Muscle of arm (tissue), 1 donor: ENCODE measurements at regions not wholly inside any gene's neighbourhood (a gene's known extent, or its start where the extent isn't known, plus 50 kb on each side); places are given as distances from the start of the nearest gene placed in this dataset.
"Not testable (repeated sequence)": the region's sequence is repeated elsewhere in the genome, so short reads cannot be mapped to it uniquely, and the experiment has no call there.

Source experiments
- DNase-seq: peaks from one replicate; pipeline ENCODE4 v3.0.0-alpha.2; 2013

DNA sequence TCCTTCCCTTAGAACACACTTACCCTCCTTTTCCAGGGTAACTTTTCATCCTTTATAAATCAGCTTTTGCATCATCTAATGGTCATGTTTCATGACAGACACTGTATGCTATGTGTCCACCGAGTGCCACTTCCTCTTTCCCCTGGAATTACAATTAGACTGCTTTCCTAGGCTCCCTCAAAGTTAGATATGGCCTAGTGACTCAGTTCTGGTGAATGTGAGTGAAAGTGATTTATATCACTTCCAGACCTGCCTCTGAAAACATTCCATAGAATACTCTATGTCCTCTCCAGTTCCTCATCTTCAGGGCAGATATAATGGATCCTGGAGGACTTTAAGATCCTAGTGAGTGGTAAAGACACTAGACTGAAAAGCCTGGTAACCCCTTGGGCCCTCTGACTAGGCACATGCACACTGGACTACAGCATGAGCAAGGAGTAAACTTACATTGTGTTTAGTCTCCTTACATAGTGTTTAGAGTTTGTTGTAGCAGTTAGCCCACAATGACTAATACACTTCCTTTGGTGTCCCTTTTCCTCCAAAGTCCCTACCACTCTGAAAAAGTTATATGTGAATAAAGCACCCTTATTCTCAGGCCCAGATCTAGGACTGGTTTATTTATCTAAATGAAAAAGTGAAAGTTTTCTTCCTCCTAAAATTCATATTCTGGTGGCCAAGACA lies 59.3 kb downstream of the GPR88 start:
- no peak for DNase-seq

DNA sequence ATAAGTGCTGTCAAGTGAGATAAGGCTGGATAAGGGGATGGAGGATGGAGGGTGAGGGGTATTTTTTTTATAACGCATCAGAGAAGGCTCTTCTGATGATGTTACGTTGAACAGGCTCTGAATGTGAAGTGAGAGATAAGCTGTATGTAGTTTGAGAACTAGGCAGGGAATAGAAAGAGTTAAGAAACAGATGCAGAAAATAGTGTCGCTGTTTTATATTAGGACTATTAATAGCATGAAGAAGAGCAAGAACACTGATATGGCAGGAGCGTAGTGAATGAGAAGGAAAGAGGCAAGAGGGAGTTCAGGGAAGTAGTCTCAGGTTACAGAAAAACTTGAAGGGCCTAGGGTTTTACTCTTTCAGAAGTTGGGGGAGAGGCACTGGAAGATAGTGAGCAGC lies 59.8 kb downstream of the GPR88 start:
- no peak for DNase-seq

DNA sequence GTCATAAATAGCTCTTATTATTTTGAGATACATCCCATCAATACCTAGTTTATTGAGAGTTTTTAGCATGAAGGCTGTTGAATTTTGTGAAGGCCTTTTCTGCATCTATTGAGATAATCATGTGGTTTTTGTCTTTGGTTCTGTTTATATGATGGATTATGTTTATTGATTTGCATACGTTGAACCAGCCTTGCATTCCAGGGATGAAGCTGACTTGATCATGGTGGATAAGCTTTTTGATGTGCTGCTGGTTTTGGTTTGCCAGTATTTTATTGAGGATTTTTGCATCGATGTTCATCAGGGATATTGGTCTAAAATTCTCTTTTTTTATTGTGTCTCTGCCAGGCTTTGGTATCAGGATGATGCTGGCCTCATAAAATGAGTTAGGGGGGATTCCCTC lies 62.4 kb downstream of the GPR88 start:
- DNase-seq = not testable (repeated sequence)

DNA sequence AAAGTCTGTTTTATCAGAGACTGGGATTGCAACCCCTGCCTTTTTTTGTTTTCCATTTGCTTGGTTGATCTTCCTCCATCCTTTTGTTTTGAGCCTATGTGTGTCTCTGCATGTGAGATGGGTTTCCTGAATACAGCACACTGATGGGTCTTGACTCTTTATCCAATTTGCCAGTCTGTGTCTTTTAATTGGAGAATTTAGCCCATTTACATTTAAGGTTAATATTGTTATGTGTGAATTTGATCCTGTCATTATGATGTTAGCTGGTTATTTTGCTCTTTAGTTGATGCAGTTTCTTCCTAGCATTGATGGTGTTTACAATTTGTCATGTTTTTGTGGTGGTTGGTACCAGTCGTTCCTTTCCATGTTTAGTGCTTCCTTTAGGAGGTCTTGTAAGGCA lies 64.1 kb downstream of the GPR88 start:
- DNase-seq = not testable (repeated sequence)

DNA sequence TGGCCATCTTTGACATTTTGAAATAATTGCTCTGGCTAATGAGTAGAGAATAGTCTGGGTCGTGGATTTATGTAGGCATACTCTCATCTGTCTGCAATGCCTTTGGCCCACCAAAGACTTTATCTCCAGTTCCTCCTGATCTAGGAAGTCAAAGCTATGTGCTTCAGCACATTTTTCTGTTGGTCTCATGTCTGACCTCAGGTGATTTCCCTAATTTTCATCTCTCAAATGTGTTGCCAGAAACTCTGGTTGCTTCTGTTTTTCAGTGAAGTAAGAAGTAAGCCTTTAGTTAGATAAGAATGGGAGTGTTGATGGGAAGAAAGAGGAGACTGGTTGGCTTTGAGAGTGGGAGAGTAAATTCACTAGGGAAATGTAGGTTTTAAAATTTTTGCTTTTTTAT lies 66.4 kb downstream of the GPR88 start:
- no peak for DNase-seq

DNA sequence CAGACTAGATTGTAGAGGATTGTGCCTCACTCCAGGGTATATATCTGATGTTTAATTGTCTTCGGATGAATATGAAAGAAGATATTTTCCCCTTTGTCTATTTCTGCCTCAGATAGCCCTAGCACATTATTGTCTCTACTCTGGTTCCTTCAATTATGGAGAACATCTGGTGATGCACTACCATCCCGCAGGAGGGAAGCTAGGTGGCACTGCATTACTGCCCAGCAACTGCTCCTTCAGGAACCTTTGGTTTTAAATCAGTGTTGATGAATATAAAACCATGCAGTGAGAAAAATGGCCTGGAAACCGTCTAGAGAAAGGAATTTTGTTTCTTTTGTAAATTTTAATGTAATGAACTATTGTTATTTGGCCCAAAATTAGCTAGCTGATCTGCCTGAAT lies 68.5 kb downstream of the GPR88 start:
- peak; percentile 22 for DNase-seq

DNA sequence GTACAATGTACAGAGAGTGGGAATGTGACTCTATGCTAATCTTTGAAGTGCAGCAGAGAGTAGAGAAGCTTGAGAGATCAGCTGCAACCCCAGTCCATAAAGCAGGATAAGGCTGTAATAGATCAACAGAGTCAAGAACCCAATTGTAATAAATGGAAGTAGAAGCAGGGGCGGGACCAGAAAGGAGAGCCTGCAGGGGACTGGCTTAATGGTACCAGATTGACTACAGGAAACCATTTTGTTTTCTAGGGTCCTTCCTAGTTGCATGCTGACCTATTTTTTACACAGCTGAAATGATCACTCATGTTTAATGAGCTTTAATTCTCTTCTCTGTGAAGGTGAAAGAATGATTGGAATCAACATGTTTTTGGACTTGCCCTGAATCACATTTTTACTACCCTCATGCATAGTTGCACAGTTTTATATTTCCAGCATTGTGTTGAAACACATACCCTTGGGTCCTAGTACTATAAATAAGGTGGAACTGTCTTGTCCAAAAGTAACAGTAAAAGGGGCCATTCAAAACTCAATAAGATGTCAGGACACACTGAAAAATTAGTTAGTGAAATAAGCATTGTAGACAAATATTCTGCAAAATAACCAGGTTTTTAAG lies 69.8 kb downstream of the GPR88 start:
- DNase-seq = no peak

DNA sequence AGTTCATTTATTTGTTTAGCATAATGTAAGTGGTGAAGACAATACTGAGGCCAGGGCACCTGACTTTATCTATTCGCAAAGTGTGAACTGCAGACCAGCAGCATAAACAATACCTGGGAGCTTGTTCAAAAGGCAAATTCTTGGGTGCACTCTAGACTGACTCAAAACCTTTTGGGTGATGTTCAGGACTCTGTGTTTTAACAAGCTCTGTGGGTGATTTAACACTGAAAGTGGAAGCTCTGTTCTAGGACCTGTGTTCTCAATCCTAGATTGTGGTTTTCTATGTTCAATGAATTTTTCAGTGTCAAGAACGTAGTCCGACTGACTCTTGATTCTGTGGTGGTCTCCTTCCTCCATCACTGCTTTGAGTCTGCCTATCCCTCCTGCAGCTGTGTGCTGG lies 71.9 kb downstream of the GPR88 start:
- DNase-seq = no peak

DNA sequence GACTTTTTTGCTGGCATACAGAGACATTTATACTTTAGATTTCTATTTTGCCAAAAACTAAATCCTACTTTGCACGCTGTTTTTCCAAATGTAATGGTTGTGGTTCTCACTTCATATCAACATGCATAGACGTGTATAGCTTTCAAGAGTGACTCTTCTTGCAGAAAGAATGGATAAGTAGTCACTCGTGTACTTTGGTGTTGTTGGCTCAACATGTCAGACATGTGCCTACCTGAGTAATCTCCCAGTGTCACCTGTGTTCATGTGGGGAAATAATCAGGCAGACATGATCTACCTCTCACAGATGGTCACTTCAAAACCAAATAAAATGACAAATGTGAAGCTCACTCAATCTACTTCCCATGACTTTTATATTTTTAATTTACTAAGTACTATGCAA lies 73.1 kb downstream of the GPR88 start:
- DNase-seq = no peak

DNA sequence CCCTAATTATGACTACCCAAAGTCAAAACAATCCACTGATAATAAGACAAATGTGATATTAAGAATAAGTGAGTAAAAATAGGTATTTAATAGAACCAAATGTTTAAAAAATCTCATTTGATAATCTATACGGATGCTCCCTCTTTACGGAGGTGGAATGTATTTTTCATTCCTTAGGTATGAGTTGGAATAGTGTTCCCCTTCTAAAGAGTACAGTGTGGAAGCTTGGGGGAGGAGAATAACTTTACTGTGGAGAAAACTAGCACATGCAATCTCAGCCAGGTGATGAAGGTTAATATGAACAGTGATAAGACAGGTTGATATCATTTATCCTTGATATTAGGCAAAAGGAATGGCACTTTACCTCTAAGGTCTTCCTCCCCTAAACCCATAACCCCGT lies 74.6 kb downstream of the GPR88 start:
- no peak for DNase-seq

DNA sequence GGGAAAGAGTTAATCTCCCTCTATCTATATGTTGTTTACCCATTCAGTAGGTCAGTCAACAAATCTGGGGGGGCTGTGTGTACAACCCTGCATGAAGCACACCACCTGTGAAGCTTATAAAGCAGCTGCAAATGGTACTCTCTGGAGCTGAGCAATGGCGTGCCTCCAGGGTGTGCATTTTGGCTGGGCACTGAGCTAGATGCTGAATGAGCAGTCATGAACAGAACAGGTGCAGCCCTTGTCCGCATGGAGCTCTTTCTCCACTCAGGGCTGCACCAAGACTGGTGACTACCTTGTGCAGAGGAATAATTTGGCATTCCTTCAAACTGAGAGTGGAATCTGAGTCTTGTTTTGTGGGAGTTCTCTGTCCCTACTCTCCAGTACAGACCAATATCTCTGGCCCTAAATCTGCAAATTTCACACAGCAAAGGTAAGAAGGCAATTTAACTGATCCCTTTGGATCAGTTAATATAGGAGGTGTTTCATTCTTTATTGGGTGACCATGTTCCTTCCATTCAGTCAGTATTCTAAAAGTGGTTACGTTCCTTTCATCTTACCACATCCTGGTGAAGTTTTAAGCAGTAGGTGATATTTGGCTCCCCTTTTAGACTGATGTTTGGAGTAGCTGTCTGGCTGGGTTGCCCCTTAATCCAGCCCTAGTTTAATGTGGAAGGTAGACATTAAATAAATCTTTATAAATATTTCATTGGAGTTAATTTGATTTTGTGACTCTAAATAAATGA lies 76.0 kb downstream of the GPR88 start:
- no peak for DNase-seq

DNA sequence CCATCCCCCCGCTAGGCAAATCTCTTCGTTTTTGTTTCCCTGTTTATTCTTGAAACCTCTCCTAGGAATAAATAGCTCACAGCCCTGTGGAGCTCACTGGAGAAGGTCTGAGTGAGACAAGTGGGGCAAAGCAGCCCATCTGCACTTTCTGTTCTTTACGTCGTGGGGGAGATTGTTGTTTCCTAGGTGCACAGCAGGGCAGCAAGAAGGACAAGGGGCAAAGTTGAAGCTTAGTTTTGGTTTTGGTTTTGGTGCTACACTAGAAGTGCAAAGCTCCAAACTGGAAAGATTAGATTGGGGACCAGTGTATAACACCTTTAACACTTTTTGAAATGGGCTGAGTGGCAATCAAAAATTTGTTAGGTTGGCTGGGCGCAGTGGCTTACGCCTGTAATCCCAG lies 76.6 kb downstream of the GPR88 start:
- DNase-seq = no peak

DNA sequence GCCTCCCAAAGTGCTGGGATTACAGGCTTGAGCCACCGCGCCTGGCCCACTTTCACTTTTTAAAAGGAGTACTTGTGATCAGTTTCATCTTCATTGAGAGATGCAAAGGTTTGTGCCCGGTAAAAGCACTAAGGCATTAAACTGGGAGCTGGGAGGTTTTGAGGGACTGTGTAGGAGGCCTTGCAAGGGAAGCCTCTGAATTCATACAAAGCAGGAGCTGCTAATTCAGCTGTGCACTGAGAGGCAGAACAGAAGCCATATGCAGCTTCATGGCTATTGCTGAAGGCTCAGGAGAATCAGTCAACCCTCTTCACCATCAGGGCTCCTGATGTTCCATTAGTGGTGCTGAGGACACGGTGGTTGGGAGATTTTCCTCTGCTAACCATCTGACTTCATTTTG lies 77.7 kb downstream of the GPR88 start:
- no peak for DNase-seq

DNA sequence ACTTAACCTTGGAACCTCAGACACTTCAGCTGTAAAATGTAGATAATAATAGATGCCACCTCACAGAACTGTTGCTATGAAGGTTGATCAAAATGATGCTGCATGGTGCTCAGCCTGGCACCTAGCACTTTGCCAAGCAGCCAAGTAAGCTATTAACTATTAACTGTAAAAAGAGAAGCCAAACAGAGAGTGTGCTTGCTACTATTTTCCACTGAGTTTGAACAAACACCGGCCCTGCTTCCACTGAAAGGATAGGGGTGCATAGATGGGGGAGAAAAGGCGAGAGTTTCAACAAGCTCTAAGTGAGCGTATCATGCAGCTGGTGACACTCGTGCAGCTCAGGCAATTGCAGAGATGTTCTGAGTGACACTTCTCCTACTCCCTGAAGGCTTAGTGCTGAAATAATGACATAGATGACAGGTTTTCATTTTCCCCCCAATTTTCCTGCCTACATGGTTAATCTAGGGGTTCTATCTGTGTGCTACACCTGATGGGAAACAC lies 78.2 kb downstream of the GPR88 start:
- no peak for DNase-seq

DNA sequence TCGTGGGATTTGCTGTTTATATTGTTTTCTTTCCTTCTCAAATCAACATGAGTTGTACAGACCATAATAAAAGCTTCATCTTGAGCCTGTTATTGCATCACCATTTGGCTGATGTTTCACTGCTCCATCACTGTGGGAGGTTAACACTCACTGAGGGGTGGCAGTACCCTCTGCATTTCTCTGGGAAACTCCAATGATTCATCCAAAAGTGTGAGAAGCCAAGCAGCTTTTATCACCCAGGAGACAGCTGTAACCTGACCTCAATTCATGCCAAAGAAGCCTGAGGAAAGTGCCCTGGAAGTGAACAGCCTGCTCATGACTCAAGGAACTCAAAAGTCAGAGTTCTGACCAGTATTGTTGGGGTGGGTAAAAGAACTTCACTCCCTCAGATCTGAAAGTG lies 84.1 kb downstream of the GPR88 start:
- DNase-seq = no peak

DNA sequence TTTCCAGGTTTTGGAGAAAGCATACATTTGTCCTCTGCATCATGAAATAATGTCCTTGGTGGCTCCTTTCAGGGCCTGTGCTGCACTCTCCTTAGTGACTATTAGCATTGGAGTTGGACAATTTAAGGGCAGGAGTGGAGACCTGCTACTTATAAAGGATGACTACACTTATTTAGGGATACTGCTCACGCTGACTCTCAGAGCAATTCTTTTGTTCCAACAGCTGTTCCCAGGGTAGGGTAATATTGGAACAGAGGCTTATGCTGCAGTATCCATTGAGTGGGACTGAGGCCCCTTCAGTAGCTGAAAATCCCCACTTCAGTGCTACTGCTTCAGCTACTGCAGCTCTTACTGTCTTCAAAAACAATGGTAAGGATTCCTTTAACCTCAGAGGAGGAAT lies 84.6 kb downstream of the GPR88 start:
- DNase-seq = no peak

DNA sequence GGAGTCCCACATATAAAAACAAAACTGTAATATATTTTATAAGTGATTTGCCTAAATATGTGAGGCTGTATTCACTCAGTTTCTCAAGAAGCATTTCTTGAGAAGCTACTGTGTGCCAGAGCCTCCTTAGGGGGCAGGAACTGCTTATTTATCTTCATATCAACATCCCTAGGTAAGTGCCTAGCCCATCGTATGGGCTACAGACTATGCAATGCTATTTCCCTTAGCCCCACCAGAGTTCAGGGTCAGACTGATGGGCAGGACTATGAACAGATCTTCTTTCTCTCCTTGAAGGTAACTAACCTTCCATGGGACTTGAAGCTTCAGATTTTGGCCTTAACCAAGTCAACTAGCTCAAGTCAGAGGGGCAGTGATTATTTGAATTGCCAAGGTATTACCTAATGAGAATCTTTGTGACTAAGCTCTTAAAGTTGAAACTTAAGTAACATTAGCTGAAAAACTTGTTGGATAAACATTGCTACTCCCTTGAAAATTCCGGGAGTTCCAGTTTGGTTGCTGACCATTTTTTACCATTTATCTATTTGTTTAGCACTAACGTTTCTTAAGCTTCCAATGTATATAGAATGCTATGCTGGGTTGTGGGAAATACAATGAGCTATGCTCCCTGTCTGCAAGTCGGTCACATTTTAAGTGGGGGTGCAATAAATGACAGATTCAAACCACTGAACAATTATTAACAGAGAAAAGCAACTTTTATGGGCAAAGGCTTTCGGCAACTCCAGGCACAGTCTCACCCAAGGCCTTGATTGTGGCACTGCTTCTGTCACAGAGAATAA lies 85.2 kb downstream of the GPR88 start:
- DNase-seq = no peak

DNA sequence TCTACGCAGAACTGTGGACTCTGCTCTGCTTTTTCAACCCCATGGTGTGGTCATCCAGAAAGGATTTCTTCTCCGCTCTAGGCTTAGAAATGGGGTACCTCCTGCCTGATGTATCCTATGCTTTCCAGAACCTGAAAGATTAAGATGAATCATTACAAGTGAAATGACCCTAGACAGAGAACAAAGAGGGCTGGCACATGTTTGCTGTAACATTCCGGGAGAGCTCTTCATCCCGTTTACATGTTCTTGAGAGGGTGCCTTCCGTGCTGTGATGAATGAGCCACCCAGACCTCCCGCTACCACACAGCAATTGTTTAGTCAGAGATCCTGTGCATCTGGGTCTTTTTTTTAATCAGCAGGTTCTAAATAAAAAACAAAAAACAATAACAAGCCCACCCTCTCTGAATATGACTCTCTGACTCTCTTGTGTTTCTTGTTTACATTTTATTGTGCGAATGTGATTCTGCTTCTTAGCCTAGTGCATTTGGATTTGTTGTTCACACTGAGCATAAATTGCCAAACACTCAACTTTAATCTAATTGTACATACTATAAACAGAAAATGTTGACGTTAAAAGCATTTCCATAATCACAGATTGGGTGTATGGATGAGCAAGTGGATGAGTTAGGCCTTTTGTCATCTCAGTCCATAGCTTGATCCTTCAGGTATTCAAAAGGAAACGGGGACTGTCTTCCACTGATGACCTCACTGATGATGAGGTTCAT lies 87.1 kb downstream of the GPR88 start:
- DNase-seq = no peak

DNA sequence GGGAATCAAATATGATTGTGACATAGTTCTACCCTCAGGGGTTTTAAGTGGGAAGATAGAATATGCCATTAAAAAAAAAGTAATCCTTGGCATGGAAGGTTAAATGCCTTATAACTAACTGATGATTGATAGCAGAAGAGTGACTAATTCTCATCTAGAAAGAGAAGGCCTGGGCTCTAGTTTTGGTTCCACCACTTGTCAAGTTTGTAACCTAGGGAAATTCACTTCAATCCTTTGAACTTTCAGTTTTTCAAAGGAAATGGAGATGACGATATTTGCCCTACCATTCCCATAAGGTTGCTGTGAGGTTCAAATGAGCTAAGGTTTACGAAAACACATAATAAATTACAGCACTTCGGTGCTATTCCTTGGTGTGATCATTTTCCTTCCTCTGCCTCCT lies 88.5 kb downstream of the GPR88 start:
- DNase-seq = no peak

DNA sequence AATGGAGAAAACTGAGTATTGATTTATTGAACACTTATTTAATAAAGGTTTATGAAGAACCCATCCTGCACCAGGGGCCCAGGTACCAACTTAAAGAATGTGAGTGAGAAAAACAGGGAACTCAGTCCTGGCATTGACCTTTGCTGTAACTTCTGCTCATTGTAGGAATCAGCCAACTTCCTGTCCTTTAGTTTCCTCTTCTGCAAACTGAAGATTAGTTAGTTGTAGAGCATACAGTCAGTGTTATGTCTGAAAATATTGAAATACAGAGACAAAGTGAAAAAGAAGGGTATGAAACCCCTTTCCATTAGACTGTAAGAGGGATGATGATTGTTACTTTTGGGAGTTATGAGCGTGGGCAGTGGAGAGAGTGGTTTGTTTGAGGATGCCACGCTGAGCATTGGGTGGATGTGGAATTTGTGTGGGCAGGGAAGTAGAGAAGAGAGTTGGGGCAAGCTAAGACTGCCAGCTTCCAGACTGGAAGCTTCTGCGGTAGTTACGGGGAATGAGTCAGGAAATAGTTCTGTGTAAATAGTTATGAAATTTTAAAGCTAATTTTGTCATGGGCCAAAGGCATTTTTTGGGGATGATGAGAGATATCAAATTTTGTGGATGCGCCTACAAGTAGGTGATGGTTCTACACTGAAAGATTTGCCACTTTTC lies 89.2 kb downstream of the GPR88 start:
- DNase-seq = no peak

DNA sequence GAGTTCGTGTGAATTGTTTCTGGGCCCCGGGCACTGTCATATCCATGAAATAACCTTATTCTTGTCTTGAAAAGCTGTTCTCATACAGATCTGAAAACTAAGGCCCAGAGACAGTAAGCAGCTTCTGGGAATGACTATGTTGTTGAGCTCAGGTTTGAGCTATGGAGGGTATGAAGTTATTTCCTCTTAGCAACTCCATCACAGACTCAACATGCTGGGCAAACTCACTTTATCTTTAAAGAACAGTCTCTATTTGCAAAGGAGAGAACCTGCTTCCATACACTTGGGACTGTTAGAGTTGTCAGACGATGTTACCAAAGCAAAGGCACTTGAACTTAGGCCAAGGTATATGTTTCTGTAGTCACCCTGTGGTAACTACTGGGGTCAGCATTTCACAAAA lies 90.0 kb downstream of the GPR88 start:
- DNase-seq = no peak
